ENCODE measurements at regions not wholly inside any gene's neighbourhood (a gene's known extent, or its start where the extent isn't known, plus 50 kb on each side); places are given as distances from the start of the nearest gene placed in this dataset.

- TF ChIP-seq HNRNPL (IDR thresholded peaks at IDR 0.05; ENCODE audit: low read depth, low read length) (no peak), MXI1 (IDR thresholded peaks at IDR 0.05; ENCODE audit: low read depth, low read length) (no peak), POLR3G (IDR thresholded peaks at IDR 0.05; ENCODE audit: extremely low read depth, insufficient read length, insufficient replicate concordance) (no peak), PRMT5 (CRISPR knock-in tag; IDR thresholded peaks at IDR 0.05) (no peak), BRD4 (IDR thresholded peaks at IDR 0.05) (no peak), SRF (CRISPR knock-in tag; IDR thresholded peaks at IDR 0.05) (no peak), MAFF (IDR thresholded peaks at IDR 0.05; ENCODE audit: low read length) (no peak), ZNF282 (CRISPR knock-in tag; IDR thresholded peaks at IDR 0.05) (no peak)
These were observed 578.3 kb downstream of the EPHA3 start (continued) for GRCh38 chr3:89685731-89686130.

- WGBS (ENCODE audit: insufficient coverage, low coverage, missing lambda C conversion rate) = 0% methylated on average over 2 of the region's 2 CpGs
- H4K20me1 ChIP-seq (replicated peaks; ENCODE audit: control insufficient read depth, insufficient read depth, low read length) = no peaks in the 10 kb centered on the region
- TF ChIP-seq PURB (CRISPR knock-in tag; IDR thresholded peaks at IDR 0.05; ENCODE audit: low read depth) (no peak), EP300 (IDR thresholded peaks at IDR 0.05; ENCODE audit: low read length) (no peak), ZNF384 (IDR thresholded peaks at IDR 0.05; ENCODE audit: low read depth, low read length) (no peak), STAT5A (IDR thresholded peaks at IDR 0.05; ENCODE audit: borderline replicate concordance, low read length) (no peak), POLR2G (IDR thresholded peaks at IDR 0.05; ENCODE audit: low read depth, low read length) (no peak), ZNF561 (CRISPR knock-in tag; conservative IDR thresholded peaks at IDR 0.05) (no peak), BRD9 (IDR thresholded peaks at IDR 0.05; ENCODE audit: low read depth, partially characterized antibody) (no peak)
- ATAC-seq (no peak), FAIRE-seq (no peak), DNase-seq (ENCODE audit: extremely low read depth in 1 of 4, low spot score in 3 of 4) (no peak)
- H3K4me3 ChIP-seq = no peak overlapping the region
- no TSS peak for BruUV-seq (replicated peaks)
- ChIA-PET CTCF (ENCODE audit: low intra/inter-chr PET ratio) (no interaction called here), POLR2A (interaction anchor here (0.6 kb wide), 1 partner anchor 521 kb away, joined by 3 read pairs; no protein-coding TSS in a partner anchor)
- H3K36me3 ChIP-seq (ENCODE audit: control insufficient read depth, insufficient read depth, low read length) = no peaks in the 10 kb centered on the region
- H3K4me2 ChIP-seq (ENCODE audit: insufficient read depth, low read length) = no peak overlapping the region
- no peak overlapping the region for H3K9ac ChIP-seq (ENCODE audit: insufficient read depth in 1 of 2, low read depth in 2 of 2, low read length in 2 of 2)
- intact Hi-C loops (cut with micrococcal nuclease) (loop anchor here (10.0 kb wide), 1 partner anchor 1476 kb away; no protein-coding TSS in a partner anchor), in situ Hi-C loops (cut with MboI) (no loop called here)
- no peaks in the 10 kb centered on the region for H3K27me3 ChIP-seq (ENCODE audit: control insufficient read depth in 2 of 2, insufficient read depth in 2 of 2, low read length in 2 of 2)
- no peak overlapping the region for H3K27ac ChIP-seq (ENCODE audit: extremely low read depth, low read depth, low read length)
- no peaks in the 10 kb centered on the region for H3K9me3 ChIP-seq (replicated peaks; ENCODE audit: control insufficient read depth, insufficient read depth, low read depth, low read length)
- H3K9me1 ChIP-seq (ENCODE audit: control insufficient read depth, insufficient read depth, low read length) = no peaks in the 10 kb centered on the region
- H2AFZ ChIP-seq (ENCODE audit: low read depth, low read length) = no peak overlapping the region
- no peaks in the 10 kb centered on the region for H3K4me1 ChIP-seq (replicated peaks in 1 of 2; ENCODE audit: control insufficient read depth in 2 of 2, insufficient read depth in 2 of 2, low read length in 2 of 2)
- H3K79me2 ChIP-seq (ENCODE audit: control insufficient read depth, insufficient read depth, low read length) = no peaks in the 10 kb centered on the region
These were observed 583.2 kb downstream of the EPHA3 start for GRCh38 chr3:89690646-89691045.
